Stimulated activated naive B cell treated with anti-CD40 and anti-IgM and Interleukin-4, amounts not matched to agents 10 μg/mL and 1 μg/mL and 100 μg/mL, for 72 hours (primary cell): ENCODE measurements at regions not wholly inside any gene's neighbourhood (a gene's known extent, or its start where the extent isn't known, plus 50 kb on each side); places are given as distances from the start of the nearest gene placed in this dataset.

Source experiments
- ATAC-seq, 2 donors: fragments of 150-1000 bp; cut with Tn5 transposase; replicated peaks; 2 replicates each; pipeline ENCODE4 v1.10.0; 2021; ENCODE audit warnings: moderate library complexity in 1 of 2
- DNase-seq: peaks from one replicate; pipeline ENCODE4 v3.0.0; 2021
- H3K27ac Mint-ChIP-seq: one replicate; pipeline ENCODE4 v1.8.0; 2022; ENCODE audit warnings: mild to moderate bottlenecking, mixed read lengths
- H3K27me3 Mint-ChIP-seq, 2 donors: one replicate each; pipeline ENCODE4 v1.8.0; 2022; ENCODE audit warnings: mixed read lengths in 2 of 2
- H3K36me3 Mint-ChIP-seq, 2 donors: one replicate each; pipeline ENCODE4 v1.8.0; 2022; ENCODE audit warnings: mixed read lengths in 2 of 2, mild to moderate bottlenecking in 1 of 2
- H3K4me1 Mint-ChIP-seq, 2 donors: one replicate each; pipeline ENCODE4 v1.8.0; 2022; ENCODE audit warnings: mixed read lengths in 2 of 2, mild to moderate bottlenecking in 1 of 2
- H3K4me3 Mint-ChIP-seq, 2 donors: one replicate each; pipeline ENCODE4 v1.8.0; 2022; ENCODE audit warnings: mild to moderate bottlenecking in 2 of 2, mixed read lengths in 2 of 2, moderate library complexity in 1 of 2
- H3K9me3 Mint-ChIP-seq, 2 donors: one replicate each; pipeline ENCODE4 v1.8.0; 2022; ENCODE audit warnings: mixed read lengths in 2 of 2, mild to moderate bottlenecking in 1 of 2

GRCh38 chr6:19440531-19440930 is 396.6 kb upstream of the ID4 start:
- no peak overlapping the region for H3K27ac Mint-ChIP-seq
- no peak for ATAC-seq

GRCh38 chr6:19443411-19443810 is 393.8 kb upstream of the ID4 start:
- Mint-ChIP-seq H3K4me3 (no peak overlapping the region), H3K27me3 (no peaks in the 10 kb centered on the region), H3K9me3 (peaks cover 3 to 7% of the 10 kb centered on the region in 2 donors), H3K27ac (no peak overlapping the region), H3K36me3 (no peaks in the 10 kb centered on the region), H3K4me1 (no peaks in the 10 kb centered on the region)
- no peak for ATAC-seq
- no peak for DNase-seq

More at GRCh38 chr6:19440531-19440930, 396.6 kb upstream of the ID4 start:
- no peak for DNase-seq
- H3K27me3 Mint-ChIP-seq: no peaks in the 10 kb centered on the region
- no peaks in the 10 kb centered on the region for H3K36me3 Mint-ChIP-seq
- peaks cover 5% of the 10 kb centered on the region in 2 donors for H3K9me3 Mint-ChIP-seq
- H3K4me1 Mint-ChIP-seq: no peaks in the 10 kb centered on the region
- H3K4me3 Mint-ChIP-seq: no peak overlapping the region

GRCh38 chr6:19444041-19444440 is 393.1 kb upstream of the ID4 start:
- H3K9me3 Mint-ChIP-seq: peaks cover 3 to 7% of the 10 kb centered on the region in 2 donors
- DNase-seq: no peak
- no peak overlapping the region for H3K27ac Mint-ChIP-seq
- no peaks in the 10 kb centered on the region for H3K4me1 Mint-ChIP-seq
- no peaks in the 10 kb centered on the region for H3K27me3 Mint-ChIP-seq
- no peak for ATAC-seq
- H3K36me3 Mint-ChIP-seq: no peaks in the 10 kb centered on the region
- no peak overlapping the region for H3K4me3 Mint-ChIP-seq

DNA sequence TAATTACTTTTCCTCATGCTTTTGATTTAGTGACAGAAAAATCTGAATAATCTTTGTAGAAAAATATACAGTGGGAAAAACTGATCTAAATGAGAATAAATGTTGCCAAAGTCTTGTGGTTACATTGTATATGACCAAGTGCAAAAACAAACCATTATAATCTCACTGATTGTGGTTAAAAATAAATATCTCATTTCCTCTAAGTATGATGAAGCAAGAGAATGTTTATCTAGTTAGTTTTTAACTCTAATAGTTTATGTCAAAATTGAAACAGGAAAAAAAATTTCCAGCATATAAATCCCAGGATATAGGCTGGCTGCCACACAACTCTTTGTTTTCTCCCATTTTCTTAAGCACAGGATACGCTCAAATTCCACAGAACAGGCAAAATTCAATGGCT is 392.7 kb upstream of the ID4 start:
- DNase-seq: no peak
- Mint-ChIP-seq H3K4me1 (no peaks in the 10 kb centered on the region), H3K36me3 (no peaks in the 10 kb centered on the region), H3K4me3 (no peak overlapping the region), H3K9me3 (peaks cover 4 to 7% of the 10 kb centered on the region in 2 donors), H3K27me3 (no peaks in the 10 kb centered on the region), H3K27ac (no peak overlapping the region)
- no peak for ATAC-seq

GRCh38 chr6:19446570-19446969 is 390.6 kb upstream of the ID4 start:
- Mint-ChIP-seq H3K27me3 (no peaks in the 10 kb centered on the region), H3K36me3 (no peaks in the 10 kb centered on the region), H3K4me3 (no peak overlapping the region), H3K27ac (no peak overlapping the region), H3K9me3 (peaks cover 6 to 7% of the 10 kb centered on the region in 2 donors), H3K4me1 (no peaks in the 10 kb centered on the region)
- ATAC-seq: no peak
- DNase-seq: no peak

- Mint-ChIP-seq H3K27ac (no peak overlapping the region), H3K27me3 (no peaks in the 10 kb centered on the region), H3K9me3 (peaks cover 6 to 7% of the 10 kb centered on the region in 2 donors), H3K36me3 (no peaks in the 10 kb centered on the region), H3K4me3 (no peak overlapping the region), H3K4me1 (no peaks in the 10 kb centered on the region)
- ATAC-seq: no peak
- DNase-seq: no peak
Observed at GRCh38 chr6:19450651-19451050, 386.5 kb upstream of the ID4 start.

DNA sequence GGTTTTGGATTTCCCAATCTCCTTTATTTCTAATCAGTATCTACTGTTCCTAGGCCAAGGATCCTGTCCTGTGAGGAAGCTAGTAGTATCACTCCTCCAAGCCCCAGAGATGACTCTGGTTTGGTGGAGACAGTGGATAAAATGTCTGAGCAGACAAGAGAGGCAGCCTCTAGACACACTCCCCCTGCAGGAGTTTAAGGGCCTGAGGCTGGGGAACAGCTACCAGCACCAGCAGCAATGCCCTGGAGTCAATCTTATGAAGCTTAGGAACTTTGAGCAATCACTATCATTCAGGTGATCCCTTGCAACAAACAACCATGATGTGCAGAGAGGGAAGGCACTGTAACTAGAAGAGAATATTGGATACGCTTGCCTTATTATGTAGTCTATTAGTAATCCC is 384.7 kb upstream of the ID4 start:
- H3K27ac Mint-ChIP-seq: no peak overlapping the region
- no peaks in the 10 kb centered on the region for H3K4me1 Mint-ChIP-seq
- H3K36me3 Mint-ChIP-seq: no peaks in the 10 kb centered on the region
- H3K9me3 Mint-ChIP-seq: peaks cover 0 to 4% of the 10 kb centered on the region in 2 donors
- ATAC-seq: no peak
- H3K4me3 Mint-ChIP-seq: no peak overlapping the region
- no peaks in the 10 kb centered on the region for H3K27me3 Mint-ChIP-seq
- DNase-seq: no peak

DNA sequence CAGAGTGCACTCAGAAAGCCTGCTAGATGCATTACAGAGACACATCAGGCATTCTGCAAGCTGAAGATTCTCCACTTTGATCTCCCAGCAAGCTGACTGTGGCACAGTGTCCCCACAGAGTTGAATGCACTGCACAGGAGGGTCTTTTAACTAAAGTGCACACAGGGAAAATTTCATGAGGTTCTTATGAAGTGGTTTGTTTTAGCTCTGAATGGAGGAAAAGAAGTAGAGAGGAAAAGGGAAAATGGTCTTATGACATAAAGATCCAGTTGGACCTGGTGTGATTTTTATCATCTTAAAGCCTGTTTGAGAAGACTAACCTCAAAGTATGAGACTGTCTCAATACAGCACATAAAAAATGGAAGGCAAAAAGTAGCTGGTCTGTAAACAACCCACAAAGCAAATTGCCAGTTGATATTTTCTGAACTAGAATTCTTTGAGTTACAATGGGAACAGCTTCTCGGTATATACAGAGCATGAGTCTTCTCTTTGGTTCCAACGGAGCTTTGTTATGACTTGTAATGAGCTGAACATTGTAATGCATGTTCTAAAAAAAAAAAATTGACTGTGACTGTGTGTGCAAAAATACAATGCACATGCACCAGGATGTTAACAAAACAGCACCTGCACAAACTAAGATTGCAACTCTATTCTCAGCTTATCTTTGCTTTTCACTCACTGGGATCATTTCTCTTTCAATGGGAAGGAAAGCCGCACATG is 383.0 kb upstream of the ID4 start:
- Mint-ChIP-seq H3K27me3 (no peaks in the 10 kb centered on the region), H3K4me3 (no peak overlapping the region)

GRCh38 chr6:19454721-19455392 is 382.3 kb upstream of the ID4 start:
- no peak for ATAC-seq
- Mint-ChIP-seq H3K9me3 (peaks cover 0 to 2% of the 10 kb centered on the region in 2 donors), H3K27me3 (no peaks in the 10 kb centered on the region)

More for the DNA sequence above, 383.0 kb upstream of the ID4 start:
- no peaks in the 10 kb centered on the region for H3K36me3 Mint-ChIP-seq
- no peak for DNase-seq
- H3K9me3 Mint-ChIP-seq: peaks cover 0 to 5% of the 10 kb centered on the region in 2 donors
- H3K4me1 Mint-ChIP-seq: no peaks in the 10 kb centered on the region
- ATAC-seq: no peak
- H3K27ac Mint-ChIP-seq: no peak overlapping the region

GRCh38 chr6:19463250-19463649 is 373.9 kb upstream of the ID4 start:
- Mint-ChIP-seq H3K9me3 (no peaks in the 10 kb centered on the region), H3K4me1 (no peaks in the 10 kb centered on the region), H3K36me3 (no peaks in the 10 kb centered on the region), H3K4me3 (no peak overlapping the region), H3K27me3 (no peaks in the 10 kb centered on the region), H3K27ac (no peak overlapping the region)
- DNase-seq: no peak
- no peak for ATAC-seq

More at GRCh38 chr6:19454721-19455392, 382.3 kb upstream of the ID4 start:
- H3K27ac Mint-ChIP-seq: no peak overlapping the region
- DNase-seq: no peak
- no peaks in the 10 kb centered on the region for H3K4me1 Mint-ChIP-seq
- H3K36me3 Mint-ChIP-seq: no peaks in the 10 kb centered on the region
- no peak overlapping the region for H3K4me3 Mint-ChIP-seq

GRCh38 chr6:19463925-19464324 is 373.2 kb upstream of the ID4 start:
- DNase-seq: no peak
- ATAC-seq: no peak
- H3K4me1 Mint-ChIP-seq: no peaks in the 10 kb centered on the region
- no peak overlapping the region for H3K27ac Mint-ChIP-seq
- H3K4me3 Mint-ChIP-seq: no peak overlapping the region
- no peaks in the 10 kb centered on the region for H3K27me3 Mint-ChIP-seq
- no peaks in the 10 kb centered on the region for H3K9me3 Mint-ChIP-seq
- H3K36me3 Mint-ChIP-seq: no peaks in the 10 kb centered on the region

- H3K4me3 Mint-ChIP-seq: no peak overlapping the region
- H3K27me3 Mint-ChIP-seq: no peaks in the 10 kb centered on the region
- H3K27ac Mint-ChIP-seq: peak overlapping the region; percentile 51
- DNase-seq (no peak), ATAC-seq (no peak)
- no peaks in the 10 kb centered on the region for H3K4me1 Mint-ChIP-seq
- no peaks in the 10 kb centered on the region for H3K36me3 Mint-ChIP-seq
- no peaks in the 10 kb centered on the region for H3K9me3 Mint-ChIP-seq
Observed at GRCh38 chr6:19465256-19465655, 371.9 kb upstream of the ID4 start.

DNA sequence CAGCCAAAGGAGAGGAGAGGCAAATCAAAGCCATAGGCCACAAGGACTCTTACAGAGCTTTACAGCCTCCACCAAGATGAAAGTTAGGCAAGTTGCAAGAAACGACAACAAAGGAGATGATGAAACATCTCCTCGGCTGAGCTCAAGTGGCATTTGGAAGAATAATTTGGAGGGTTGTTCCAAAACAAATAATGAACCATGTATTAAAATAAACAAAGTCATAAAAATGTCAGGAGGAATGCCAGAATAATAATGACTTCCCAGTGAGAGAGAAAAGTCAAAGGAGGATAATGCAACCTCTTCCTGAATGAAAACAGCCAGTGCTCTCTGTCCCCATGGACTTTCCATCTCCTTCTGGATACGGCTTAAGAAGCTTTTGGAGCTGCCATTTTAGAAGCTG is 371.4 kb upstream of the ID4 start:
- Mint-ChIP-seq H3K4me1 (no peaks in the 10 kb centered on the region), H3K36me3 (no peaks in the 10 kb centered on the region), H3K27ac (no peak overlapping the region), H3K4me3 (no peak overlapping the region), H3K27me3 (no peaks in the 10 kb centered on the region), H3K9me3 (no peaks in the 10 kb centered on the region)
- DNase-seq (no peak), ATAC-seq (no peak)

DNA sequence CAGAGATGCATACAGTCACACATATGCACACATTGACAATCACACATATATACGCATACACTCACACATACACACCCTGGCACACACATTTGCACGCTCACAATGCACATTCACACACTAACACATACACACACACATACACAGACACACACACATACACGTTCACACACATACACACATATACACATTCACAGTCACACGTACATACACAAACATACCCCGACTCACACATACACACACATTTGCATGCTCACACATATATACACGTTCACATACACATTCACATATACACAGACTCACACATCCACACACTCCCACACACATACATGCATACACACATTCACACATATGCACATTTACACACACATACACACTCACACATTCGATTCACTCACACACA is 366.8 kb upstream of the ID4 start:
- H3K27me3 Mint-ChIP-seq: no peaks in the 10 kb centered on the region
- no peak for DNase-seq
- H3K9me3 Mint-ChIP-seq: peaks cover 0 to 3% of the 10 kb centered on the region in 2 donors
- ATAC-seq: no peak
- H3K36me3 Mint-ChIP-seq: no peaks in the 10 kb centered on the region
- H3K4me3 Mint-ChIP-seq: no peak overlapping the region
- no peaks in the 10 kb centered on the region for H3K4me1 Mint-ChIP-seq
- no peak overlapping the region for H3K27ac Mint-ChIP-seq

GRCh38 chr6:19472153-19472552 is 365.0 kb upstream of the ID4 start:
- ATAC-seq (no peak), DNase-seq (no peak)
- Mint-ChIP-seq H3K36me3 (no peaks in the 10 kb centered on the region), H3K9me3 (peaks cover under 1 to 7% of the 10 kb centered on the region in 2 donors), H3K4me3 (no peak overlapping the region), H3K27ac (no peak overlapping the region), H3K4me1 (no peaks in the 10 kb centered on the region), H3K27me3 (no peaks in the 10 kb centered on the region)
